Astrocyte (in vitro differentiated cells and primary cell): ENCODE measurements at regions not wholly inside any gene's neighbourhood (a gene's known extent, or its start where the extent isn't known, plus 50 kb on each side); places are given as distances from the start of the nearest gene placed in this dataset.

Experiments used
- EZH2 ChIP-seq: IDR thresholded peaks from 2 replicates; pipeline ENCODE4 v1.6.1; 2012; ENCODE audit warnings: mild to moderate bottlenecking, low read length, inconsistent platforms; ENCODE audit not compliant: insufficient read depth
- TF ChIP-seq, protein P1 (sequence below): IDR thresholded peaks from 2 replicates; pipeline ENCODE4 v1.5.1; 2011; ENCODE audit warnings: low read depth, mild to moderate bottlenecking, inconsistent platforms, low read length, moderate library complexity; ENCODE audit not compliant: insufficient read depth

DNA sequence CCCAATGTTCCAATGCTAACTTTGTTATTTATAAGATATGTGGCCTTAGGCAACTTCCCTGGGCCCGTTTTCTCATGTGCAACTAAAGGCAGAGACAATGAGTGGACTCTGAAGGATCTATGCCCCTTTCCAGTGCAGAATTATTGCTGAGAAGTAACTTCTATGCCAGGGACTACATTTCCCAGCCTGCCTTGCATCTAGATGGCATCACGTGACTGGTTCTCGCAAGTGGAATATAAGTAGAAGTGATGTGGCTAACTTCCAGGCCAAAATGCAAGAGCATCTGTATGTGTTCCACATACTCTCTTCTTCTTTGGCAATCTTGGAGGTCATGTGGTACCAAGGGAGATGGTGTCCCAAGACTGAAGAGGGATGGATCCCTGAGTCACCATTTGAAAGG, 674.4 kb downstream of the NTRK3 start:
- TF ChIP-seq, protein P1, sequence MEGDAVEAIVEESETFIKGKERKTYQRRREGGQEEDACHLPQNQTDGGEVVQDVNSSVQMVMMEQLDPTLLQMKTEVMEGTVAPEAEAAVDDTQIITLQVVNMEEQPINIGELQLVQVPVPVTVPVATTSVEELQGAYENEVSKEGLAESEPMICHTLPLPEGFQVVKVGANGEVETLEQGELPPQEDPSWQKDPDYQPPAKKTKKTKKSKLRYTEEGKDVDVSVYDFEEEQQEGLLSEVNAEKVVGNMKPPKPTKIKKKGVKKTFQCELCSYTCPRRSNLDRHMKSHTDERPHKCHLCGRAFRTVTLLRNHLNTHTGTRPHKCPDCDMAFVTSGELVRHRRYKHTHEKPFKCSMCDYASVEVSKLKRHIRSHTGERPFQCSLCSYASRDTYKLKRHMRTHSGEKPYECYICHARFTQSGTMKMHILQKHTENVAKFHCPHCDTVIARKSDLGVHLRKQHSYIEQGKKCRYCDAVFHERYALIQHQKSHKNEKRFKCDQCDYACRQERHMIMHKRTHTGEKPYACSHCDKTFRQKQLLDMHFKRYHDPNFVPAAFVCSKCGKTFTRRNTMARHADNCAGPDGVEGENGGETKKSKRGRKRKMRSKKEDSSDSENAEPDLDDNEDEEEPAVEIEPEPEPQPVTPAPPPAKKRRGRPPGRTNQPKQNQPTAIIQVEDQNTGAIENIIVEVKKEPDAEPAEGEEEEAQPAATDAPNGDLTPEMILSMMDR = no peak
- TF ChIP-seq EZH2 = no peak
